K562 (cell line): ENCODE measurements at regions not wholly inside any gene's neighbourhood (a gene's known extent, or its start where the extent isn't known, plus 50 kb on each side); places are given as distances from the start of the nearest gene placed in this dataset.

Experiments used
- GTF2A2 ChIP-seq: IDR thresholded peaks from 2 replicates; pipeline ENCODE4 v1.6.1; 2016; ENCODE audit warnings: mild to moderate bottlenecking, missing genetic modification characterization, missing compliant biosample characterization
- HNRNPLL ChIP-seq: fragments of 200-400 bp; formaldehyde crosslinking; IDR thresholded peaks from 2 replicates; pipeline ENCODE4 v1.6.1; 2017; ENCODE audit warnings: low read length, low read depth, mild to moderate bottlenecking; ENCODE audit not compliant: poor library complexity, severe bottlenecking
- KDM5B ChIP-seq: fragments of 200-600 bp; sonication (generic); IDR thresholded peaks from 2 replicates; pipeline ENCODE4 v1.6.1; 2012; ENCODE audit warnings: low read depth, mild to moderate bottlenecking, moderate library complexity, low read length, control low read depth, inconsistent platforms; ENCODE audit not compliant: insufficient replicate concordance
- MYNN ChIP-seq, 2 experiments: sonication (generic); formaldehyde crosslinking in 1 of 2; IDR thresholded peaks; 2 replicates each; pipeline versions ENCODE4 v1.5.0 to v1.6.1; 2016 to 2020; ENCODE audit warnings: antibody characterized with exemption in 1 of 2, missing genetic modification reagents in 1 of 2
- PHF20 ChIP-seq: fragments of 450-650 bp; IDR thresholded peaks from 2 replicates; pipeline ENCODE4 v1.6.1; 2018; ENCODE audit not compliant: partially characterized antibody
- SMARCA4 ChIP-seq: fragments of 450-650 bp; IDR thresholded peaks from 2 replicates; pipeline ENCODE4 v1.6.1; 2016
- SMC3 ChIP-seq: conservative IDR thresholded peaks from 2 replicates; pipeline ENCODE4 v1.6.1; 2011; ENCODE audit warnings: low read depth, low read length, improper control_type of control experiment; ENCODE audit not compliant: insufficient read depth
- SRSF3 ChIP-seq: fragments of 200-400 bp; formaldehyde crosslinking; IDR thresholded peaks from 2 replicates; pipeline ENCODE4 v1.6.1; 2016; ENCODE audit warnings: mild to moderate bottlenecking, low read length, moderate library complexity; ENCODE audit not compliant: insufficient read depth
- TRIM28 ChIP-seq: fragments of 450-650 bp; IDR thresholded peaks from 2 replicates; pipeline ENCODE4 v1.6.1; 2017
- TSC22D4 ChIP-seq: fragments of 450-650 bp; IDR thresholded peaks from 2 replicates; pipeline ENCODE4 v1.6.1; 2016; ENCODE audit warnings: missing genetic modification characterization, missing biosample characterization, control low read depth
- XRCC5 ChIP-seq: fragments of 200-400 bp; formaldehyde crosslinking; IDR thresholded peaks from 2 replicates; pipeline ENCODE4 v1.6.1; 2017; ENCODE audit warnings: low read depth, mild to moderate bottlenecking, low read length
- ZBTB34 ChIP-seq: fragments of 250-450 bp; sonication (Bioruptor Pico); IDR thresholded peaks from 2 replicates; pipeline ENCODE4 v1.8.0; 2021; ENCODE audit warnings: mild to moderate bottlenecking, moderate library complexity
- ZNF121 ChIP-seq: sonication (generic); formaldehyde crosslinking; conservative IDR thresholded peaks from 2 replicates; pipeline ENCODE4 v1.8.0; 2022; ENCODE audit warnings: missing genetic modification reagents
- ZNF146 ChIP-seq: IDR thresholded peaks from one replicate; pipeline ENCODE4 v1.6.1; 2018; ENCODE audit warnings: missing compliant biosample characterization; ENCODE audit not compliant: unreplicated experiment
- ZNF696 ChIP-seq: fragments of 250-450 bp; sonication (Bioruptor Pico); conservative IDR thresholded peaks from 2 replicates; pipeline ENCODE4 v1.4.0; 2020; ENCODE audit warnings: mild to moderate bottlenecking, moderate library complexity
- ZNF764 ChIP-seq: fragments of 250-450 bp; sonication (Bioruptor Pico); IDR thresholded peaks from 2 replicates; pipeline ENCODE4 v1.4.0; 2020; ENCODE audit warnings: low read depth, mild to moderate bottlenecking, moderate library complexity
- TF ChIP-seq, protein P1 (sequence below): fragments of 450-650 bp; conservative IDR thresholded peaks from 2 replicates; pipeline ENCODE4 v1.6.1; 2016; ENCODE audit warnings: missing genetic modification characterization, low read depth, mild to moderate bottlenecking, control low read depth, missing compliant biosample characterization
- TF ChIP-seq, protein P2 (sequence below): fragments of 450-650 bp; formaldehyde crosslinking; IDR thresholded peaks from 2 replicates; pipeline ENCODE4 v1.4.0; 2020; ENCODE audit warnings: mild to moderate bottlenecking, mixed read lengths
- TF ChIP-seq, protein P3 (sequence below): fragments of 250-450 bp; sonication (Bioruptor Pico); IDR thresholded peaks from 2 replicates; pipeline ENCODE4 v1.4.0; 2020; ENCODE audit warnings: mild to moderate bottlenecking
- TF ChIP-seq, protein P4 (sequence below): fragments of 250-450 bp; sonication (Bioruptor Pico); IDR thresholded peaks from 2 replicates; pipeline ENCODE4 v1.4.0; 2020; ENCODE audit warnings: mild to moderate bottlenecking, moderate library complexity

GRCh38 chr11:46210133-46210636, 67.3 kb upstream of the CREB3L1 start (continued):
- TF ChIP-seq, protein P1, sequence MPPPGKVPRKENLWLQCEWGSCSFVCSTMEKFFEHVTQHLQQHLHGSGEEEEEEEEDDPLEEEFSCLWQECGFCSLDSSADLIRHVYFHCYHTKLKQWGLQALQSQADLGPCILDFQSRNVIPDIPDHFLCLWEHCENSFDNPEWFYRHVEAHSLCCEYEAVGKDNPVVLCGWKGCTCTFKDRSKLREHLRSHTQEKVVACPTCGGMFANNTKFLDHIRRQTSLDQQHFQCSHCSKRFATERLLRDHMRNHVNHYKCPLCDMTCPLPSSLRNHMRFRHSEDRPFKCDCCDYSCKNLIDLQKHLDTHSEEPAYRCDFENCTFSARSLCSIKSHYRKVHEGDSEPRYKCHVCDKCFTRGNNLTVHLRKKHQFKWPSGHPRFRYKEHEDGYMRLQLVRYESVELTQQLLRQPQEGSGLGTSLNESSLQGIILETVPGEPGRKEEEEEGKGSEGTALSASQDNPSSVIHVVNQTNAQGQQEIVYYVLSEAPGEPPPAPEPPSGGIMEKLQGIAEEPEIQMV, result no peak
- no peak for TF ChIP-seq ZNF121 (CRISPR knock-in tag)
- TF ChIP-seq ZNF696 (CRISPR knock-in tag), result no peak
- TF ChIP-seq XRCC5, result no peak
- no peak for TF ChIP-seq TRIM28
- TF ChIP-seq ZNF764 (CRISPR knock-in tag), result no peak
- TF ChIP-seq TSC22D4, result no peak
- TF ChIP-seq GTF2A2 (tag), result no peak
- peak; percentile 48; the same call in 1 of the 2 replicates for TF ChIP-seq SMARCA4
- TF ChIP-seq, protein P2, sequence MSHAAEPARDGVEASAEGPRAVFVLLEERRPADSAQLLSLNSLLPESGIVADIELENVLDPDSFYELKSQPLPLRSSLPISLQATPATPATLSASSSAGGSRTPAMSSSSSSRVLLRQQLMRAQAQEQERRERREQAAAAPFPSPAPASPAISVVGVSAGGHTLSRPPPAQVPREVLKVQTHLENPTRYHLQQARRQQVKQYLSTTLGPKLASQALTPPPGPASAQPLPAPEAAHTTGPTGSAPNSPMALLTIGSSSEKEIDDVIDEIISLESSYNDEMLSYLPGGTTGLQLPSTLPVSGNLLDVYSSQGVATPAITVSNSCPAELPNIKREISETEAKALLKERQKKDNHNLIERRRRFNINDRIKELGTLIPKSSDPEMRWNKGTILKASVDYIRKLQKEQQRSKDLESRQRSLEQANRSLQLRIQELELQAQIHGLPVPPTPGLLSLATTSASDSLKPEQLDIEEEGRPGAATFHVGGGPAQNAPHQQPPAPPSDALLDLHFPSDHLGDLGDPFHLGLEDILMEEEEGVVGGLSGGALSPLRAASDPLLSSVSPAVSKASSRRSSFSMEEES, result no peak
- no peak for TF ChIP-seq ZNF146 (CRISPR knock-in tag)
- TF ChIP-seq, protein P3, sequence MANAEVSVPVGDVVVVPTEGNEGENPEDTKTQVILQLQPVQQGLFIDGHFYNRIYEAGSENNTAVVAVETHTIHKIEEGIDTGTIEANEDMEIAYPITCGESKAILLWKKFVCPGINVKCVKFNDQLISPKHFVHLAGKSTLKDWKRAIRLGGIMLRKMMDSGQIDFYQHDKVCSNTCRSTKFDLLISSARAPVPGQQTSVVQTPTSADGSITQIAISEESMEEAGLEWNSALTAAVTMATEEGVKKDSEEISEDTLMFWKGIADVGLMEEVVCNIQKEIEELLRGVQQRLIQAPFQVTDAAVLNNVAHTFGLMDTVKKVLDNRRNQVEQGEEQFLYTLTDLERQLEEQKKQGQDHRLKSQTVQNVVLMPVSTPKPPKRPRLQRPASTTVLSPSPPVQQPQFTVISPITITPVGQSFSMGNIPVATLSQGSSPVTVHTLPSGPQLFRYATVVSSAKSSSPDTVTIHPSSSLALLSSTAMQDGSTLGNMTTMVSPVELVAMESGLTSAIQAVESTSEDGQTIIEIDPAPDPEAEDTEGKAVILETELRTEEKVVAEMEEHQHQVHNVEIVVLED, result no peak
- TF ChIP-seq SRSF3, result no peak
- no peak for TF ChIP-seq MYNN (IDR thresholded peaks at IDR 0.05)
- TF ChIP-seq MYNN (CRISPR knock-in tag; IDR thresholded peaks at IDR 0.05), result no peak
- no peak for TF ChIP-seq PHF20
- TF ChIP-seq SMC3, result no peak
- no peak for TF ChIP-seq HNRNPLL
- TF ChIP-seq KDM5B, result no peak
- TF ChIP-seq, protein P4, sequence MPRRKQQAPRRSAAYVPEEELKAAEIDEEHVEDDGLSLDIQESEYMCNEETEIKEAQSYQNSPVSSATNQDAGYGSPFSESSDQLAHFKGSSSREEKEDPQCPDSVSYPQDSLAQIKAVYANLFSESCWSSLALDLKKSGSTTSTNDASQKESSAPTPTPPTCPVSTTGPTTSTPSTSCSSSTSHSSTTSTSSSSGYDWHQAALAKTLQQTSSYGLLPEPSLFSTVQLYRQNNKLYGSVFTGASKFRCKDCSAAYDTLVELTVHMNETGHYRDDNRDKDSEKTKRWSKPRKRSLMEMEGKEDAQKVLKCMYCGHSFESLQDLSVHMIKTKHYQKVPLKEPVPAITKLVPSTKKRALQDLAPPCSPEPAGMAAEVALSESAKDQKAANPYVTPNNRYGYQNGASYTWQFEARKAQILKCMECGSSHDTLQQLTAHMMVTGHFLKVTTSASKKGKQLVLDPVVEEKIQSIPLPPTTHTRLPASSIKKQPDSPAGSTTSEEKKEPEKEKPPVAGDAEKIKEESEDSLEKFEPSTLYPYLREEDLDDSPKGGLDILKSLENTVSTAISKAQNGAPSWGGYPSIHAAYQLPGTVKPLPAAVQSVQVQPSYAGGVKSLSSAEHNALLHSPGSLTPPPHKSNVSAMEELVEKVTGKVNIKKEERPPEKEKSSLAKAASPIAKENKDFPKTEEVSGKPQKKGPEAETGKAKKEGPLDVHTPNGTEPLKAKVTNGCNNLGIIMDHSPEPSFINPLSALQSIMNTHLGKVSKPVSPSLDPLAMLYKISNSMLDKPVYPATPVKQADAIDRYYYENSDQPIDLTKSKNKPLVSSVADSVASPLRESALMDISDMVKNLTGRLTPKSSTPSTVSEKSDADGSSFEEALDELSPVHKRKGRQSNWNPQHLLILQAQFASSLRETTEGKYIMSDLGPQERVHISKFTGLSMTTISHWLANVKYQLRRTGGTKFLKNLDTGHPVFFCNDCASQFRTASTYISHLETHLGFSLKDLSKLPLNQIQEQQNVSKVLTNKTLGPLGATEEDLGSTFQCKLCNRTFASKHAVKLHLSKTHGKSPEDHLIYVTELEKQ (CRISPR knock-in tag), result no peak
- no peak for TF ChIP-seq ZBTB34
